ENCODE measurements at regions not wholly inside any gene's neighbourhood (a gene's known extent, or its start where the extent isn't known, plus 50 kb on each side); places are given as distances from the start of the nearest gene placed in this dataset.
"Not testable (repeated sequence)": the region's sequence is repeated elsewhere in the genome, so short reads cannot be mapped to it uniquely, and the experiment has no call there.

DNA sequence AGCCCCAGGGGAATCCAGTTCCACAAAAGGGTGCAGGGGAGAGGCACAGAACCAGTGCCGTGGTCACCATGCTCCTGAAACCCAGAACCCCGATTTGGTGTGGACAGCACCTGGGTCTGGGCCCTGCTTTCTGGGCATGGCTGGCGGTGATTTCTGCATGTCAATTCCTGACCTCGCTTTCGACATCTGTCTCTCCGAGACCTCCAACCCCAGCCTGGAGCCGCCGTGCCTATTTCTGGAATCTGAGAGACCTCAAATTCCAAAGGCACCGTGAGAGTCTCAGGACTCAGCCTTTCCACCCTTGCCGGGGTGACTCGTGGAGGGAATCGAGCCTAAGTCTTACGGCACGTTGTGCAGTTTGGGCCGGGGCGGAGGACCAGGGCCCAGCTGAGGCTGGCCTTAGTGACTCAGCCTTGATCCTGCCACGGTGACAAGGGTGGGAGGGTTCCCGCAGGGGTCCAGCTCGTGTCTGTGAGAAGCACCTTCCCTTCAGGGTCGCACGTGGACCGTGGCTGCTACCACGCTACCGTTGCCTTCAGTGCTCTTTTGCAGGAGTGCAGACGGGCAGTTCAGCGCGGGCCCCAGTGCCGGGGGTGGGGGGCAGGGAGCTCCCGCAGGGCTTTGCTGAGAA lies 133.7 kb downstream of the PXDC1 start:
- H3K27me3 ChIP-seq (ENCODE audit: control insufficient read depth in 1 of 2, insufficient read depth in 2 of 2, low read length in 2 of 2): no peaks in the 10 kb centered on the region
- no peak overlapping the region for H3K4me3 ChIP-seq (ENCODE audit: low read depth in 1 of 2, low read length in 2 of 2)
- no peak overlapping the region for H3K9ac ChIP-seq (ENCODE audit: low read length)
- no peaks in the 10 kb centered on the region for H3K36me3 ChIP-seq (ENCODE audit: insufficient read depth, low read length)
- no peaks in the 10 kb centered on the region for H3K9me3 ChIP-seq (ENCODE audit: low read length)
- no peak overlapping the region for H3K27ac ChIP-seq (ENCODE audit: low read depth, low read length)
- peaks cover 2% of the 10 kb centered on the region for H3K4me1 ChIP-seq (ENCODE audit: insufficient read depth, low read length)

DNA sequence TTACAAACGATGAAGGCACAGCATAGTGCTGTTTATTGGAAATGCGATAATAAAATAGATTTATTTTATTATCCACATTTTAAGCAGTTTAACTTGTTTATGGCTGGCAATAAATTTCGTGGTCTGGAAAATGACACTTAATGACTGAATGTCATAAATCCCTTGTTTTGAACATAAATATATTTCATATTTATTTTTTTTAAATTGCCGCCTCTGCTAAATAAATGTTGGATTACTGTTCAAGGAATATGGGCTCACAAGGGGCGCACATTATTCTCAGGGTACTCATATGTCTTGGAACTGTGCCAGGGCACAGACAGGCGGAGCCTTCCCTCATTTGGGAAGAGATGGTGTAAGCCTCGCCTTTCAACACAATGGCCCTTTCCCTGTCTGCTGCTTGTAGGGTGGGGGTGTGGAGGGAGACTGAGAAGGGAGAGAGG lies 134.3 kb downstream of the PXDC1 start:
- Histone ChIP-seq H3K4me3 (ENCODE audit: low read depth in 1 of 2, low read length in 2 of 2) (no peak overlapping the region), H3K27ac (ENCODE audit: low read depth, low read length) (no peak overlapping the region)

GRCh38 chr6:3616565-3617176 lies 134.8 kb downstream of the PXDC1 start:
- H3K4me3 ChIP-seq (ENCODE audit: low read depth in 1 of 2, low read length in 2 of 2): no peak overlapping the region
- H3K9me3 ChIP-seq (ENCODE audit: low read length): no peaks in the 10 kb centered on the region
- no peaks in the 10 kb centered on the region for H3K27me3 ChIP-seq (ENCODE audit: control insufficient read depth in 1 of 2, insufficient read depth in 2 of 2, low read length in 2 of 2)
- H3K27ac ChIP-seq (ENCODE audit: low read depth, low read length): no peak overlapping the region
- no peaks in the 10 kb centered on the region for H3K36me3 ChIP-seq (ENCODE audit: insufficient read depth, low read length)
- H3K4me1 ChIP-seq (ENCODE audit: insufficient read depth, low read length): peaks cover 10% of the 10 kb centered on the region
- H3K9ac ChIP-seq (ENCODE audit: low read length): no peak overlapping the region

More for the DNA sequence above, 134.3 kb downstream of the PXDC1 start:
- peaks cover 8% of the 10 kb centered on the region for H3K4me1 ChIP-seq (ENCODE audit: insufficient read depth, low read length)
- H3K36me3 ChIP-seq (ENCODE audit: insufficient read depth, low read length): no peaks in the 10 kb centered on the region
- H3K27me3 ChIP-seq (ENCODE audit: control insufficient read depth in 1 of 2, insufficient read depth in 2 of 2, low read length in 2 of 2): no peaks in the 10 kb centered on the region
- H3K9me3 ChIP-seq (ENCODE audit: low read length): no peaks in the 10 kb centered on the region
- H3K9ac ChIP-seq (ENCODE audit: low read length): no peak overlapping the region

GRCh38 chr6:3615391-3616380 lies 135.8 kb downstream of the PXDC1 start:
- no peaks in the 10 kb centered on the region for H3K27me3 ChIP-seq (ENCODE audit: control insufficient read depth in 1 of 2, insufficient read depth in 2 of 2, low read length in 2 of 2)
- H3K4me3 ChIP-seq (ENCODE audit: low read depth in 1 of 2, low read length in 2 of 2): no peak overlapping the region
- no peak overlapping the region for H3K9ac ChIP-seq (ENCODE audit: low read length)
- peaks cover 17% of the 10 kb centered on the region for H3K4me1 ChIP-seq (ENCODE audit: insufficient read depth, low read length)
- no peaks in the 10 kb centered on the region for H3K9me3 ChIP-seq (ENCODE audit: low read length)
- H3K36me3 ChIP-seq (ENCODE audit: insufficient read depth, low read length): no peaks in the 10 kb centered on the region
- H3K27ac ChIP-seq (ENCODE audit: low read depth, low read length): no peak overlapping the region

DNA sequence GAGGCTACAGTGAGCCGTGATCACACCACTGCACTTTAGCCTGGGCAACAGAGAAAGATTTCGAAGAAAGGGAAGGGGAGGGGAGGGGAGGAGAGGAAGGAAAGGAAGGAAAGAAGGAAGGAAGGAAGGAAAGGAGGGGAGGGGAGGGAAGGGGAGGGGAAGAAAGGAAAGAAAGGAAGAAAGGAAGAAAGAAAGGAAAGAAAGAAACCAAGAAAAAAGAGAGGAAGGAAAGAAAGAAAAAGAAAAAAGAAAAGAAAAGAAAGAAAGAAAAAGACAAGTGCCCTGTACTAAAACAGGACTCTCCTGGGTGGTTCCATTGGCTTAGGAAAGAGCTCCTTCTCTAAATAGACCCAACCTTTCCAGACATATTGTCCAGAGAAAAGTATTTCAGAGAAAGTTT lies 136.6 kb downstream of the PXDC1 start:
- H3K9me3 ChIP-seq (ENCODE audit: low read length): no peaks in the 10 kb centered on the region

GRCh38 chr6:3613565-3613964 lies 137.9 kb downstream of the PXDC1 start:
- not testable (repeated sequence) for H3K36me3 ChIP-seq (ENCODE audit: insufficient read depth, low read length); H3K27me3 ChIP-seq (ENCODE audit: control insufficient read depth in 1 of 2, insufficient read depth in 2 of 2, low read length in 2 of 2); H3K9me3 ChIP-seq (ENCODE audit: low read length); H3K9ac ChIP-seq (ENCODE audit: low read length); H3K27ac ChIP-seq (ENCODE audit: low read depth, low read length); H3K4me3 ChIP-seq (ENCODE audit: low read depth in 1 of 2, low read length in 2 of 2)
- H3K4me1 ChIP-seq (ENCODE audit: insufficient read depth, low read length): peaks cover 28% of the 10 kb centered on the region

More for the DNA sequence above, 136.6 kb downstream of the PXDC1 start:
- H3K27me3 ChIP-seq (ENCODE audit: control insufficient read depth in 1 of 2, insufficient read depth in 2 of 2, low read length in 2 of 2): no peaks in the 10 kb centered on the region
- no peak overlapping the region for H3K9ac ChIP-seq (ENCODE audit: low read length)
- H3K27ac ChIP-seq (ENCODE audit: low read depth, low read length): no peak overlapping the region
- H3K4me1 ChIP-seq (ENCODE audit: insufficient read depth, low read length): peaks cover 25% of the 10 kb centered on the region
- H3K36me3 ChIP-seq (ENCODE audit: insufficient read depth, low read length): no peaks in the 10 kb centered on the region
- no peak overlapping the region for H3K4me3 ChIP-seq (ENCODE audit: low read depth in 1 of 2, low read length in 2 of 2)

DNA sequence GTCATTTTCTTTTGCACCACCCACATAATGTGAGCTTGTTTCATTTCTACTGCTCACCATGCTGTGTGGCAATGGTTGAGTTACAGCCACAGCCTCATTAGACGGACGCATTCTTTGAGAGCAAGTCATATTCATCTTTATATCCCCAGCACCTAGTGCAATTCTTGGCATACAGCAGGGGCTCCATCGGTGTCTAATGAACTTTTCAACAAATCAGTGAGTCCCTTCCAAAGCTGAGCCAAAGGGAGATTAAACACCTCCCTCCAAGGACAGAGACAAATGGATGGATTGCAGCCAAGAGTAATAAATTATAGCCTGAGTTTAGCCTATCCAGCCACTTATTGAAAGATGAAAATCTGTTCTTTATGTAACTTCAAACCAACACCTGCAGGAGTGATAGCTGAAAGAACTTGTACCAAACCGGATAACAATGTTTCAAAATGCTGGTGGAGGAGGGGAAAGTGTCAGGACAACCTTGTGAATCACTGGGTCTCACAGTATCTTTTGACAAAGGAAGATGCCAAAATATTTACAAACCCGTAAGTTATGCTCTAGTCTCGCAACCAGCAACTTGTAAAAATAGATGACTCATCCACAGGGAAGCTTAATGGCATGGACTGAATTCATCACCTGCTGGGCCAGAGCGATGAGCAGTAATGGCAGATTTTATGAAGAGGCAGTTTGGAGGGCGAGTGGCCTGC lies 139.0 kb downstream of the PXDC1 start:
- peak overlapping the region; percentile 8 for H3K27ac ChIP-seq (ENCODE audit: low read depth, low read length)

GRCh38 chr6:3610921-3611320 lies 140.6 kb downstream of the PXDC1 start:
- no peak overlapping the region for H3K27ac ChIP-seq (ENCODE audit: low read depth, low read length)
- no peaks in the 10 kb centered on the region for H3K9me3 ChIP-seq (ENCODE audit: low read length)

More for the DNA sequence above, 139.0 kb downstream of the PXDC1 start:
- H3K9ac ChIP-seq (ENCODE audit: low read length): no peak overlapping the region
- no peaks in the 10 kb centered on the region for H3K9me3 ChIP-seq (ENCODE audit: low read length)
- no peaks in the 10 kb centered on the region for H3K27me3 ChIP-seq (ENCODE audit: control insufficient read depth in 1 of 2, insufficient read depth in 2 of 2, low read length in 2 of 2)
- H3K36me3 ChIP-seq (ENCODE audit: insufficient read depth, low read length): no peaks in the 10 kb centered on the region
- no peak overlapping the region for H3K4me3 ChIP-seq (ENCODE audit: low read depth in 1 of 2, low read length in 2 of 2)
- peaks cover 28% of the 10 kb centered on the region for H3K4me1 ChIP-seq (ENCODE audit: insufficient read depth, low read length)

DNA sequence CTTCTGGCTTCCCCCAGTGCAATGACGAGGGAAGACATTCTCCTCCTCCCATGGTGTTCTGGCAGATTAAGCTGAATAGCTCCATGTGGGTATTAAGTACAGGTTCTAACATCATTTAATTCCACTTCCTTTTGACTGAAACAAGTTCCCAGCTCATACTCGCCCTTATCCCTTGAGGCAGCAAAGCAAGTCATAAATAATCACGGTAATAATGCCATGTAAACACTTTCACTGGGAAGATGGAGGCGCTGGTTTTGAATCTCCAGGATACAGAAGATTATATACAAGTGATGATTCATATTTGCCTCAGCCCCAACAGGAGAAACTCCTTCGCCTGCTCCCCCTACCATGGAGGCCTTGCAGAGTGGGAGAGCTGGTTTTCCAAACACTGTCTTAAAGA lies 141.3 kb downstream of the PXDC1 start:
- Histone ChIP-seq H3K27ac (ENCODE audit: low read depth, low read length) (no peak overlapping the region), H3K9ac (ENCODE audit: low read length) (no peak overlapping the region), H3K27me3 (ENCODE audit: control insufficient read depth in 1 of 2, insufficient read depth in 2 of 2, low read length in 2 of 2) (no peaks in the 10 kb centered on the region), H3K36me3 (ENCODE audit: insufficient read depth, low read length) (no peaks in the 10 kb centered on the region), H3K4me3 (ENCODE audit: low read depth in 1 of 2, low read length in 2 of 2) (no peak overlapping the region), H3K9me3 (ENCODE audit: low read length) (no peaks in the 10 kb centered on the region), H3K4me1 (ENCODE audit: insufficient read depth, low read length) (peaks cover 28% of the 10 kb centered on the region)

More at GRCh38 chr6:3610921-3611320, 140.6 kb downstream of the PXDC1 start:
- Histone ChIP-seq H3K27me3 (ENCODE audit: control insufficient read depth in 1 of 2, insufficient read depth in 2 of 2, low read length in 2 of 2) (no peaks in the 10 kb centered on the region), H3K36me3 (ENCODE audit: insufficient read depth, low read length) (no peaks in the 10 kb centered on the region), H3K9ac (ENCODE audit: low read length) (no peak overlapping the region), H3K4me1 (ENCODE audit: insufficient read depth, low read length) (peaks cover 28% of the 10 kb centered on the region), H3K4me3 (ENCODE audit: low read depth in 1 of 2, low read length in 2 of 2) (no peak overlapping the region)

DNA sequence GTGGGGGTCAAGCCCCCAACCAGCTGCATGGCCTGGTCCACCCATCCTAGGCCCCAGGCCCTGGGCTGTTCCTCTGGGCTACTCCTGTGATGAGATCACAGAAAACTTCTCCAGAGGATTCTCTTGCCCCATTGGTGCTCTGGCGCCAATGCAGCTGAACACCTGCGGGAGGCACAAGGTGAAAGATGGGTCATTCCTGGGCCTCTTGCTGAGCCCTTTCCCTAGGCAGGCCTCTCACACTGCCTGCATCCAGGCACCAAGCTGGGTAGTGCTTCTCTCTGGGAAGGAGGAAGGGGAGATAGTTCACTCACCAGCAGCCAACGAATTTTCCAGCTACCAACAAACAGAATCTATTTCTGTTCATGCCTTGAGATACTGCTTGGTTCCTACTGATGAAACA lies 142.1 kb downstream of the PXDC1 start:
- H3K9me3 ChIP-seq (ENCODE audit: low read length): no peaks in the 10 kb centered on the region
- no peak overlapping the region for H3K9ac ChIP-seq (ENCODE audit: low read length)
- no peaks in the 10 kb centered on the region for H3K36me3 ChIP-seq (ENCODE audit: insufficient read depth, low read length)
- no peaks in the 10 kb centered on the region for H3K27me3 ChIP-seq (ENCODE audit: control insufficient read depth in 1 of 2, insufficient read depth in 2 of 2, low read length in 2 of 2)
- H3K27ac ChIP-seq (ENCODE audit: low read depth, low read length): no peak overlapping the region
- H3K4me1 ChIP-seq (ENCODE audit: insufficient read depth, low read length): peaks cover 28% of the 10 kb centered on the region
- no peak overlapping the region for H3K4me3 ChIP-seq (ENCODE audit: low read depth in 1 of 2, low read length in 2 of 2)

- Histone ChIP-seq H3K9me3 (ENCODE audit: low read length) (no peaks in the 10 kb centered on the region), H3K27me3 (ENCODE audit: control insufficient read depth in 1 of 2, insufficient read depth in 2 of 2, low read length in 2 of 2) (no peaks in the 10 kb centered on the region), H3K4me3 (ENCODE audit: low read depth in 1 of 2, low read length in 2 of 2) (no peak overlapping the region), H3K9ac (ENCODE audit: low read length) (no peak overlapping the region), H3K4me1 (ENCODE audit: insufficient read depth, low read length) (peaks cover 28% of the 10 kb centered on the region), H3K27ac (ENCODE audit: low read depth, low read length) (no peak overlapping the region), H3K36me3 (ENCODE audit: insufficient read depth, low read length) (no peaks in the 10 kb centered on the region)
Observed at GRCh38 chr6:3608159-3608558, 143.4 kb downstream of the PXDC1 start.

All from muscle layer of colon (tissue), 2 donors.